ENCODE measurements at regions not wholly inside any gene's neighbourhood (a gene's known extent, or its start where the extent isn't known, plus 50 kb on each side); places are given as distances from the start of the nearest gene placed in this dataset.

GRCh38 chr14:49203676-49204075 lies 382.5 kb downstream of the RPS29 start:
- TF ChIP-seq CTCF (IDR thresholded peaks at IDR 0.05; ENCODE audit: borderline replicate concordance, insufficient read depth, low read depth, low read length), result no peak
- H3K4me3 ChIP-seq (ENCODE audit: low read depth, low read length), result no peak overlapping the region

- TF ChIP-seq CTCF (IDR thresholded peaks at IDR 0.05; ENCODE audit: borderline replicate concordance, insufficient read depth, low read depth, low read length), result no peak
- no peak overlapping the region for H3K4me3 ChIP-seq (ENCODE audit: low read depth, low read length)
Measured at GRCh38 chr14:49199159-49199558, 387.0 kb downstream of the RPS29 start.

- H3K4me3 ChIP-seq (ENCODE audit: low read depth, low read length), result no peak overlapping the region
Measured at GRCh38 chr14:49196327-49196726, 389.9 kb downstream of the RPS29 start.

GRCh38 chr14:49194067-49194466 lies 392.1 kb downstream of the RPS29 start:
- H3K4me3 ChIP-seq (ENCODE audit: low read depth, low read length), result no peak overlapping the region
- no peak for TF ChIP-seq CTCF (IDR thresholded peaks at IDR 0.05; ENCODE audit: borderline replicate concordance, insufficient read depth, low read depth, low read length)

More at GRCh38 chr14:49196327-49196726, 389.9 kb downstream of the RPS29 start:
- no peak for TF ChIP-seq CTCF (IDR thresholded peaks at IDR 0.05; ENCODE audit: borderline replicate concordance, insufficient read depth, low read depth, low read length)

- H3K4me3 ChIP-seq (ENCODE audit: low read depth, low read length), result no peak overlapping the region
- no peak for TF ChIP-seq CTCF (IDR thresholded peaks at IDR 0.05; ENCODE audit: borderline replicate concordance, insufficient read depth, low read depth, low read length)
Measured at GRCh38 chr14:49193332-49194065, 392.7 kb downstream of the RPS29 start.

GRCh38 chr14:49191380-49191779 lies 394.8 kb downstream of the RPS29 start:
- no peak overlapping the region for H3K4me3 ChIP-seq (ENCODE audit: low read depth, low read length)
- TF ChIP-seq CTCF (IDR thresholded peaks at IDR 0.05; ENCODE audit: borderline replicate concordance, insufficient read depth, low read depth, low read length), result no peak

GRCh38 chr14:49189375-49189774 lies 396.8 kb downstream of the RPS29 start:
- H3K4me3 ChIP-seq (ENCODE audit: low read depth, low read length), result no peak overlapping the region
- TF ChIP-seq CTCF (IDR thresholded peaks at IDR 0.05; ENCODE audit: borderline replicate concordance, insufficient read depth, low read depth, low read length), result no peak
